Central memory CD8-positive, alpha-beta T cell (primary cell): ENCODE measurements at regions not wholly inside any gene's neighbourhood (a gene's known extent, or its start where the extent isn't known, plus 50 kb on each side); places are given as distances from the start of the nearest gene placed in this dataset.
"Not testable (repeated sequence)": the region's sequence is repeated elsewhere in the genome, so short reads cannot be mapped to it uniquely, and the experiment has no call there.

Experiments
- ATAC-seq: fragments of 150-1000 bp; cut with Tn5 transposase; replicated peaks from 2 replicates; pipeline ENCODE4 v1.10.0; 2022; ENCODE audit warnings: mild to moderate bottlenecking, moderate FRiP score, moderate number of reproducible peaks; ENCODE audit not compliant: poor library complexity, severe bottlenecking; ENCODE audit errors: extremely low read depth
- DNase-seq, 2 donors: peaks; one replicate each; pipeline ENCODE4 v3.0.0; 2021; ENCODE audit warnings: low spot score in 2 of 2
- H3K27ac Mint-ChIP-seq: one replicate; pipeline ENCODE4 v1.8.0; 2022; ENCODE audit warnings: low read depth, mild to moderate bottlenecking, moderate library complexity, mixed read lengths
- H3K27me3 Mint-ChIP-seq: one replicate; pipeline ENCODE4 v1.8.0; 2022; ENCODE audit warnings: mixed read lengths
- H3K36me3 Mint-ChIP-seq: one replicate; pipeline ENCODE4 v1.8.0; 2022; ENCODE audit warnings: mild to moderate bottlenecking, moderate library complexity, mixed read lengths; ENCODE audit not compliant: insufficient read depth
- H3K4me1 Mint-ChIP-seq: one replicate; pipeline ENCODE4 v1.8.0; 2022; ENCODE audit warnings: mixed read lengths
- H3K4me3 Mint-ChIP-seq: one replicate; pipeline ENCODE4 v1.8.0; 2022; ENCODE audit warnings: mild to moderate bottlenecking, moderate library complexity, mixed read lengths
- H3K9me3 Mint-ChIP-seq: one replicate; pipeline ENCODE4 v1.8.0; 2022; ENCODE audit warnings: mixed read lengths

GRCh38 chr4:3585567-3585966 is 53.3 kb upstream of the LRPAP1 start:
- not testable (repeated sequence) for H3K36me3 Mint-ChIP-seq, DNase-seq, H3K27ac Mint-ChIP-seq, H3K27me3 Mint-ChIP-seq, H3K4me3 Mint-ChIP-seq, H3K4me1 Mint-ChIP-seq, H3K9me3 Mint-ChIP-seq, ATAC-seq

- no peak for ATAC-seq
- no peaks in the 10 kb centered on the region for H3K9me3 Mint-ChIP-seq
- no peaks in the 10 kb centered on the region for H3K36me3 Mint-ChIP-seq
- no peak overlapping the region for H3K27ac Mint-ChIP-seq
- peaks cover 10% of the 10 kb centered on the region for H3K27me3 Mint-ChIP-seq
- no peak for DNase-seq
- no peak overlapping the region for H3K4me3 Mint-ChIP-seq
- peaks cover 5% of the 10 kb centered on the region for H3K4me1 Mint-ChIP-seq
Observed at GRCh38 chr4:3582091-3582475, 49.9 kb upstream of the LRPAP1 start.
